HG02884 (cell line): ENCODE measurements at regions not wholly inside any gene's neighbourhood (a gene's known extent, or its start where the extent isn't known, plus 50 kb on each side); places are given as distances from the start of the nearest gene placed in this dataset.
A peak's percentile ranks its signal among the peaks of the same experiment; 100 is the strongest.
"Not testable (repeated sequence)": the region's sequence is repeated elsewhere in the genome, so short reads cannot be mapped to it uniquely, and the experiment has no call there.

Experiments used
- ATAC-seq: cut with Tn5 transposase; IDR thresholded peaks from one replicate; pipeline ENCODE4 v1.9.1; 2021; ENCODE audit warnings: mild to moderate bottlenecking, moderate library complexity; ENCODE audit not compliant: unreplicated experiment

DNA sequence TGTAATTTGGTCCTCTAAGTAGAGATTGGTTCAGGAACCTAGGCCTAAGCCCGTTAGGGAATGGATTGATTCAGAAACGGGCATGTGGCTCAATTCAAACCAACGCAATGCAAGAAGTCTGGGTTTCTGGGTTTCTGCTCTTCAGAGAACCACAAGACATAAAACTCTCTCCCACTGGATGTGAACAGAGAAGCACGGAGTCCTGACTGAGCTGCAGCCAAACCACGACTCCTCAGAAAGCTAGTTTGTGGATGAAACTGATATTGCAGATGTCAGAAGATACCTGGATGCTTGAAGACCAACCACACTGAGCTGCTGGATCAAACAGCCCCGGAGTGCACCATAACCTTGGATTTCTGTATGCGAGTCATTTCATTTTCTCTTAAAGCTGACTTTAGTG lies 50.0 kb downstream of the SOD2 start:
- no peak for ATAC-seq

GRCh38 chr6:159642481-159642880 lies 50.6 kb downstream of the SOD2 start:
- no peak for ATAC-seq

DNA sequence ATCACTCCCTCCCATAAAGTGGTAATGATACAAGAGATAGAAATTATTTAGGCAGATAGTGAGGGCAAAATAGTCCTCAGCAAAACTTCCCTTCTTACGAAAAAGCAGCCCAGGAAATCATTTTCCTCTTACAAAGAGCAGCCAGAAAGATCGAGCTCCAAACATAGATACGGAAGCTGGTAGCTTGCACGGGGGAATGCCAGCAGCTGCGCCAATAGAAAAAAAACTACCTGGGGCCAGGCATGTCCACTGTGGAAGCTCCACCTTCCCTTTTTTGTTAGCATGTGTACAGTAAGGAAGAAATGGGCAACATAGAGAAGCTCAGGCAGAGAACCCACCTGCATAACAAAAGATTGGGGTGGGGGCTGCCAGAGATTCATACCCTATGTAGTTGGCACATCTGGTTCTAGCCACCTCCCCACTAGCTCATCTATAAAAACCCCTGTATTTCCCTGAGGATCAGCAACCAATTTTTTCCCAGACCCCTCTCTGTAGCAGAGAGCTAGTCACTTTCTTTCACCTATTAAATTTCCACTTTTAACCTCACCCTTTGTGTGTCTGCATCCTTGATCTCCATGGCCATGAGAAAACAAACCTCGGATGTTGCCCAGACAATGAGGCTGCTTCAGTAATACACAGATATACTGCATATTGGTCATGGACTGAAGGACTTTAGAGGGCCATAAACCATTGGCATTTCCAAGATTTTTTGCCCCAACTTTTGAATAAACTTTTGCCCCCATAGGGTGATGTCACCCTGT lies 52.1 kb downstream of the SOD2 start:
- no peak for ATAC-seq

DNA sequence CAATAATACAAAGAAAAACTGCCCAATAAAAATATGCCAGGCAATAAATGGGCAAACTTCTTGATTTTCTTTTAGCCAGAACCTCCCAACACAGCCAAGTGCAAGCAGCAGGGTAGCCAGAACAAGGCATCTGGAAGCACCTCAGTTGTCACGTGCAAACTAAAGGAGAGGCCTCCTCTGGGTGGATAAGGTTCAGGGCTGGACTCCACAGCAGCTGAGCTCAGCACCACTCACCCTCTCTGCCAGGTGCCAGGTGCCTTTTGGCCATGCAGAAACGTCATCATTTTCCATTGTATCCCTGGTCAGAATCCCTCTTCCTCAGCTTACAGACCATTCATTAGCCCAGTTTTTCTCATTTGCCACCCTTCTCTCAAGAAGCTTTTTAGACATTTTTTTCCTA lies 52.7 kb downstream of the SOD2 start:
- no peak for ATAC-seq

DNA sequence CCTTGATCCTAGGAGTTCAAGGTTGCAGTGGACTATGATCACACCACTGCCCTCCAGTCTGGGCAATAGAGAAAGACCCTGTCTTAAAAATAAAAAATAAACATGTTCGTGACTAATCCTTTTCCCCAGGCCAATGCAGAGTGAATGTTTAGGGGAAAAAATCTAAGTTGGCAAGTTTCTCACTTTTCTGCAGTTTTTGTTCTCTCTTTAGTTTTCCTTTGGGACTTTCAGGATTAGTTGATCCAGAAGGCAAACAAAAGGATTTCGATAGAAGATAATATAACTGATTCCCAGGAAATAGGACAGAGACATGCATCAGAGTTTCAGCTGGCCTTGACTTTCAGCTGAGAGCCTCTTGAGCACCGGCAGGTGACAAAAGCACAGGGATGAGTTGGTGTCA lies 53.3 kb downstream of the SOD2 start:
- no peak for ATAC-seq

DNA sequence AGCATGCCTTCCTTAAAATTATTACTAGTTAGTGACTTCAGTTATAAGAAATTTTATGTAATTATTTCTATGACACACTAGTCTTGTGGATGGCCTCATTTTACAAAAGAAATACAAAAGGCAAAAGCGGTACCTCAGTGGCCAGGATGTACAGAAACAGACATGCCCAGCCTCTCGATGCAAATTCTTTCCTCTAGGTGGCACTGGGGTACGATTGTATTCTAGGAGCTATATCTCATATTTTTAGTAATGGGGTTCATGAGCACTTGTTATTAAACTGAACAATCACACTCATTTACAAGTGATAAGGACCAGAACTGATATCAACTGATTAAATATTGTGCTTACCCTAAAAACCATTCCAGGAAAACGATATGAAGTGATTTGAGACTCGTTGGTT lies 59.8 kb downstream of the SOD2 start:
- no peak for ATAC-seq

GRCh38 chr6:159631886-159632285 lies 61.2 kb downstream of the SOD2 start:
- ATAC-seq: no peak

DNA sequence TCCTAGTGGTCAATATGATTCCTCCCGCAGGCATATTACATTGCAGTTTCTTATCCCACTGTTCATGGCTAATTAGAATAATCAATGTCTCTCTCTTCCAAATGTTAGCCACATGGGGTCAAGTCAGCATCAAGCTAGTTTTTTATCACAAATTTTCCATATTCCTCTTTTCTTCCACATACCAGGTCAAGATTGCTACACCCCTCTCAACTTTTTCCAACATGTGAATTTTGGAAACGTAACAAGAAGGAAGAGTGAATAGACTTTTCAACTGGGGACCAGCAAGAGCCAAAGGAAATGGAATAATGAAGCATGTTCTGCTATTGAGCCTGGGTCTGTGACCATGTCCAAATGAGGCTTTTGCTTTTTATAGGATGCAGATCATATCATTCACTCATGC lies 65.1 kb downstream of the SOD2 start:
- no peak for ATAC-seq

DNA sequence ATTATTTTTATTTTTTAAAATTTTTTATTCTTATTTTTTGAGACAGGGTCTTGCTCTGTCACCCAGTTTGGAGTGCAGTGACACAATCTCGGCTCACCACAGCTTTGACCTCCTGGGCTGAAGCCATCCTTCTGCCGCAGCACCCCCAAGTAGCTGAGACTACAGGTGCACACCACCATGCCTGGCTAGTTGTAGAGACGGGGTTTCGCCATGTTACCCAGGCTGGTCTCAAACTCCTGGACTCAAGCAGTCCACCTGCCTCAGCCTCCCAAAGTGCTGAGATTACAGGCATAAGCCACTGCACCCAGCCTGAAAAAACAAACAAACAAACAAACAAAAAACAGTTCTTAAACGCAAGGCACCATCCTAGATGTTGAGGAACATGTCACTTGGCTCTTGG lies 66.5 kb downstream of the SOD2 start:
- ATAC-seq: not testable (repeated sequence)

- ATAC-seq: no peak
Measured at GRCh38 chr6:159623156-159623555, 69.9 kb downstream of the SOD2 start.

DNA sequence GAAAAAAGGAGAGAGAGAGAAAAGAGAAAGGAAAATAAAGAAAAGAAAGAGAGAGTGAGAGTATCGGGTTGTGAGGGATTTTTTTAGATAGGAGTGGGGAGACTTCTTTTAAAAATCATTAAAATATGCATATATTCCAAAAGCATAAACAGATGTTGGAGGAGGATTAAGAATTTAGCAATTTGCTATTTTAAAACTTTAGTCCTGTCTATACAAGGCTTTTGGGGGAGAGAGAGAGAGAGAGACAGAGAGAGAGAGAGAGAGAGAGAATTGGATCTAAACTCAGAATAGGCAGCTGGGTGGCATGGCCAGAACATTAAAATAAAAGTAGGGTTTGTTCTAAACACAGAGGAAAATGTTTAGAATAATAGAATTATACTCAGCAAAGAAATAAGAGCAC lies 72.1 kb downstream of the SOD2 start:
- ATAC-seq: no peak

GRCh38 chr6:159617444-159617843 lies 75.6 kb downstream of the SOD2 start:
- ATAC-seq: no peak

DNA sequence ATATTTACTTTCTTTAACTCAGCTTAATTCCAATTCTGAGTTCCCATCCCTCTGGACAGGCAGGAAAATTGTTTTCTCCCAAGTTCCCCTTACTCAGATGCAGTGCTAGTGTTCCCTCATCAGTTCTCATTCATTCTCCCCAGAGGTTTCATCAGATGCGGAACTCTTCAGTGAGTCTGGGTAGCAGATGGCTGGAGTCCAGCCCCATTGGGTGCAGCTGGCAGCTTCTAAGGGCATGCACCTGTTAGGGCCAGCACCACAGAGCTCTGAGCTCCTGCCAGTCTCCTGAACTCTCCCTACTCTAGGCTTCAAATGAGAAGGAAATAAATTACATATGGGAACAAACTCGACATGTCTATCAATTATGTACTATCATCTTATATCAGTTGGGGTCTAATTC lies 76.6 kb downstream of the SOD2 start:
- ATAC-seq: no peak

DNA sequence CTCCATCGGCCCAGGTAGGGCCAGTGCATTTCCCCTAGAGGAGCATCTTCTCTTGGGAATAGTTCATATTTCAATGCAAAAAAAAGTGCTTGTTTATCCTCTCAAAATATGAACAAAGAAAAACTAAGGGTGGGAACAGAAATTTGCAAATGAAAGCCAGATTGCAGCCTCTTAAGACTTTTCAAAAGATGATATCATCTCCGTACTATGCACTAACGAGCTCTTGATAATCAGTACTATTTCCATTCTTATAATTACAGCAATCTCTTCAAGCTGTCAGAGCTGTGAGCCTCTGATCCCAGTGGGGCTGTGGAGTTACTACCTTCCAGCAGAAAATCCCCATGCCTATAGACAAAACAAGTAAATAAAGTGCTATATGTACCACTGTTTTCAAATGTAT lies 77.1 kb downstream of the SOD2 start:
- ATAC-seq: no peak

DNA sequence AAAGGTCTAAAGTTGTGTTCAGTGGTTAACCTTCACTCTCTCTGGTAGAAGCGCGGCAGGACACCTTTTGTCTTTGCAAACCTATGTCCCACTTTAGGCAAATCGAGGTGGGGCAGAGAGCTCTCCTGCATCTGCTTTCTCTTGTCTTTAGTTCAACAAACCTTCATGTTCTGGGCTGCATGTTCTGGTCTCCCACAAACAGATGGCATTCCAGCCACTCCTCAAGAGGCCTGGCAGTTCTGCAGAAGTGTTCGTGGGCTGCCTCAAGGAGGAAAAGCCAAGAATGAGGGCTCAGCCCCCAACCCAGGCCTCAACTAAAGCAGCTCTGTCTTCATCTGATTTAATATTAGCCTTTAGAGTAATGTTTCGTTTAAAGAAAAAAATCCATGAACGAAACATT lies 82.2 kb downstream of the SOD2 start:
- no peak for ATAC-seq

- no peak for ATAC-seq
Measured at GRCh38 chr6:159609652-159610178, 83.3 kb downstream of the SOD2 start.

- ATAC-seq: peak; percentile 47
Measured at GRCh38 chr6:159608961-159609651, 83.9 kb downstream of the SOD2 start.

- ATAC-seq: no peak
Measured at GRCh38 chr6:159606786-159607185, 86.3 kb downstream of the SOD2 start.

DNA sequence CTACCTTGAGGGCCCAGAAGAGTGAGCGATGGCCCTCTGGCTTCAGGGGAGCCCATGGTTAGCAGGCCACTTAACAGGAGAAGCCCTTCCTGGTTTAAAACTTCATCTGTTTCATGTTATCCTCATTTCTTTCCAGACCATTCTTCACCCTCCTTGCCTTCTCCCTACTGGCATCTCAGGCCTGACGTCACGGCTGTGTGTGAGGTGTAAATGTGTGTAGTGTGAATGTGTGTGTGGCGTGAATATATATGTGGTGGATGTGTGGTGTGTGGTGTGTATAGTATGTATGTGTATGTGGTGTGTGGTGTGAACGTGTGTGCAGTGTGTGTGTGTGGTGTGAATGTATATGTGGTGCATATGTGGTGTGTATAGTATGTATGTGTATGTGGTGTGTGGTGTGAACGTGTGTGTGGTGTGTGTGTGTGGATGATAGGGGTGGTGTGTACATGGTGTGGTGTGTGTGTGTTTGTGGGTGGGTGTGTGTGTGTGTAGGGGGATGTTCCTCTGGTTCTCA lies 88.5 kb downstream of the SOD2 start:
- ATAC-seq: no peak

DNA sequence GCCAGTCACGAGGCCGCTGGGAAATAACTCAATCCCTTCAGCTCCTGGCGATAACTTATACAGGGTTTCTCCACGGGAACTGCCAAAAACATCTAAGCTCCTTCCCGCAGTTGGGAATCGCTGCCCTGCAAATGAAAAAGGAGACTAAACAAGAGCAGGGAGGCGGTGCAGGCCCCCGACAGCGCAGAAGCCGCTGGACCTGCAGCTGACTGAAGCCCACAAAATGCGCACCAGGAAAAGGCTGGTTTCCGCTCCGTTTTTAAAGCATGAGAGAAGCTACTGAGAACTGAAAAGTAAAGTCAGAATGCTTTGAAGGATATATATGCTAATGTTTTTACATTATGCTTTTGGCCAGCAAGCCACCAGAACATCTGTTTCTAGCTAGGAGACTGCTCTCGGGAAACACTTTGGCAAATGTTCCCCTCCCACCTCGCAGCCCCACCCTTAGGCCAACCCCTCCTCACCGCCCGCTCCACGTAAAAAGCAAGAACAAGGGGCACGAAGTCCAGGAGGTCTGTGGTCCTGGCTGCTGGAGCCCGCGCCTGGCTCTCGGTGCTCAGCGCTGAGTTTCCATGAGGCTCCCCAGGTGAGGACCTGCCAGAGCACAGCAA lies 90.5 kb downstream of the SOD2 start:
- no peak for ATAC-seq

DNA sequence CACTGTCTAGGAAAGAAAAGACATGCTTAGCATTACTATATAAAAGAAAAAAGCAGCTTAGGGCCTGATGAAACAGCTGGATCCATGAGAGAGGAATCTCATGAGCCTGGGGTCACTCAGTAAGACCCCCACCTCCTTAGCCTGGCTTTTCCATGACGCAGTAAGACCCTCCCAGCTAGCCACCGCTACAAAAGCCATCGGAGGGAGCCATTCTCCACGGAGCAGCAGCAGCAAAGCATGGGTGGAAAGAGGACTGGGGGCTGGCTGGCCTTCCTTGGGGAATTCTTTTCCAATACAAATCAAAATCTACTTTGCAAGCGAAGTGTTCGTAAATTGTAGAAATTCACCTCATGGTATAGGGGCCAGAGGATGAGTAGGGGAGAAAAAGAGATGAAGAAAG lies 91.8 kb downstream of the SOD2 start:
- ATAC-seq: no peak

DNA sequence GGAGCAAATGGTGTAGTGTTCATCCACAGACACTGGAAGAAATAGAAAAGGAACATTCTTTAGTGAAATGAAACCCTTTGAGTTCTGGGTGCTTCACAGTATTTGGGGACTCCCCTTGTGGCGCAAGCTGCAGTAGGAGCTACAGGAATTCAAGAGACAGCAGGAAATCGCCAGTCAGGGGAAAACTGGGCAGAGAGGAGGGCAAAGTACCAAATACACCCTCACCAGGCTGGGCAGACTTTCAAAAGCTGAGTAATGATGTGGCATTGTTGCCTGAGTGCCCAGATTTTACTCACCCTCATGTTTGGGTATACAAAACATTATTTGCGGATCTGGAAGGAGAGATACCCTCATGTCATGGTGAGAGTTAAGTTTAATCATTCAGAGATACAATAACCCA lies 97.9 kb downstream of the SOD2 start:
- no peak for ATAC-seq
